HEK293 (cell line): ENCODE measurements at regions not wholly inside any gene's neighbourhood (a gene's known extent, or its start where the extent isn't known, plus 50 kb on each side); places are given as distances from the start of the nearest gene placed in this dataset.

Experiments used
- CTCF ChIA-PET: fragments of 350-600 bp; formaldehyde crosslinking; extraction: SDS; loops from one replicate; lab custom pipeline; 2021; ENCODE audit warnings: antibody characterized with exemption; lab: Yijun Ruan, JAX
- POLR2A ChIA-PET: fragments of 300-600 bp; formaldehyde crosslinking; extraction: SDS; loops from one replicate; lab custom pipeline; 2020; ENCODE audit warnings: antibody characterized with exemption, inconsistent platforms; lab: Yijun Ruan, JAX
- H3K27ac ChIP-seq: fragments of 200-500 bp; sonication (Bioruptor generic); 2 replicates; pipeline ENCODE4 v1.5.1; 2014; ENCODE audit warnings: low read depth, low read length, control low read depth, inconsistent platforms; ENCODE audit errors: extremely low read depth
- H3K36me3 ChIP-seq, 2 experiments: fragments of 200-500 bp in 1 of 2; sonication (Bioruptor generic) in 1 of 2; 1 replicate in 1 of 2; 2 replicates in 1 of 2; pipeline ENCODE4 v1.5.1; 2014 to 2017; ENCODE audit warnings: inconsistent platforms in 2 of 2, low read length in 2 of 2; ENCODE audit not compliant: control insufficient read depth in 2 of 2, insufficient read depth in 1 of 2
- H3K4me1 ChIP-seq: fragments of 200-500 bp; sonication (Bioruptor generic); 2 replicates; pipeline ENCODE4 v1.5.1; 2014; ENCODE audit warnings: mild to moderate bottlenecking, low read length, inconsistent platforms; ENCODE audit not compliant: control insufficient read depth, insufficient read depth
- H3K4me3 ChIP-seq: 2 replicates; pipeline ENCODE4 v1.5.1; 2011; ENCODE audit warnings: low read depth, mild to moderate bottlenecking, control low read depth, low read length, moderate library complexity
- H3K9me3 ChIP-seq: fragments of 200-500 bp; sonication (Bioruptor generic); 2 replicates; pipeline ENCODE4 v1.5.1; 2014; ENCODE audit warnings: low read depth, low read length, inconsistent platforms; ENCODE audit not compliant: control insufficient read depth, insufficient read depth
- HOXA7 ChIP-seq: sonication (generic); formaldehyde crosslinking; IDR thresholded peaks from 2 replicates; pipeline ENCODE4 v1.8.1; 2022; ENCODE audit warnings: missing genetic modification reagents, borderline replicate concordance
- KLF10 ChIP-seq: fragments of 450-650 bp; IDR thresholded peaks from 2 replicates; pipeline ENCODE4 v1.5.1; 2018; ENCODE audit warnings: missing biosample characterization, mild to moderate bottlenecking, missing genetic modification characterization
- YY1 ChIP-seq: fragments of 450-650 bp; formaldehyde crosslinking; IDR thresholded peaks from 2 replicates; pipeline ENCODE4 v1.5.1; 2018; ENCODE audit warnings: missing biosample characterization, missing genetic modification characterization
- ZBTB8A ChIP-seq: fragments of 450-650 bp; formaldehyde crosslinking; IDR thresholded peaks from 2 replicates; pipeline ENCODE4 v1.5.1; 2016; ENCODE audit warnings: missing biosample characterization, missing genetic modification characterization
- ZFP3 ChIP-seq: fragments of 450-650 bp; formaldehyde crosslinking; IDR thresholded peaks from 2 replicates; pipeline ENCODE4 v1.5.1; 2016; ENCODE audit warnings: low read depth, missing biosample characterization, missing genetic modification characterization
- ZFP41 ChIP-seq: fragments of 450-650 bp; formaldehyde crosslinking; IDR thresholded peaks from 2 replicates; pipeline ENCODE4 v1.5.1; 2016; ENCODE audit warnings: missing biosample characterization, missing genetic modification characterization, borderline replicate concordance
- ZNF140 ChIP-seq: fragments of 450-650 bp; formaldehyde crosslinking; IDR thresholded peaks from 2 replicates; pipeline ENCODE4 v1.5.1; 2016; ENCODE audit warnings: missing biosample characterization, missing genetic modification characterization
- ZNF19 ChIP-seq: fragments of 450-650 bp; formaldehyde crosslinking; IDR thresholded peaks from 2 replicates; pipeline ENCODE4; 2016; ENCODE audit warnings: missing biosample characterization, missing genetic modification characterization, low read depth
- ZNF211 ChIP-seq: fragments of 450-650 bp; formaldehyde crosslinking; IDR thresholded peaks from 2 replicates; pipeline ENCODE4 v1.5.1; 2016; ENCODE audit warnings: low read depth, missing biosample characterization, missing genetic modification characterization
- ZNF335 ChIP-seq: fragments of 450-650 bp; formaldehyde crosslinking; conservative IDR thresholded peaks from 2 replicates; pipeline ENCODE4 v1.5.1; 2016; ENCODE audit warnings: missing biosample characterization, missing genetic modification characterization
- ZNF391 ChIP-seq: fragments of 450-650 bp; formaldehyde crosslinking; IDR thresholded peaks from 2 replicates; pipeline ENCODE4 v1.5.1; 2016; ENCODE audit warnings: low read depth, missing biosample characterization, missing genetic modification characterization, borderline replicate concordance
- ZNF433 ChIP-seq: fragments of 450-650 bp; formaldehyde crosslinking; IDR thresholded peaks from 2 replicates; pipeline ENCODE4 v1.5.1; 2016; ENCODE audit warnings: missing biosample characterization, missing genetic modification characterization, low read depth
- ZNF510 ChIP-seq: fragments of 450-650 bp; formaldehyde crosslinking; IDR thresholded peaks from 2 replicates; pipeline ENCODE4 v1.5.1; 2018; ENCODE audit warnings: mild to moderate bottlenecking, missing genetic modification characterization, missing biosample characterization; ENCODE audit not compliant: insufficient replicate concordance
- ZNF549 ChIP-seq: fragments of 450-650 bp; IDR thresholded peaks from 2 replicates; pipeline ENCODE4 v1.5.1; 2018; ENCODE audit warnings: missing biosample characterization, missing genetic modification characterization, mild to moderate bottlenecking, inconsistent platforms, moderate library complexity
- ZNF654 ChIP-seq: fragments of 450-650 bp; formaldehyde crosslinking; IDR thresholded peaks from 2 replicates; pipeline ENCODE4 v1.5.1; 2016; ENCODE audit warnings: low read depth, missing biosample characterization, missing genetic modification characterization
- ZNF76 ChIP-seq: fragments of 450-650 bp; formaldehyde crosslinking; IDR thresholded peaks from 2 replicates; pipeline ENCODE4; 2016; ENCODE audit warnings: low read depth, missing biosample characterization, missing genetic modification characterization, borderline replicate concordance
- ZNF768 ChIP-seq: fragments of 450-650 bp; formaldehyde crosslinking; IDR thresholded peaks from 2 replicates; pipeline ENCODE4 v1.5.1; 2018; ENCODE audit warnings: missing biosample characterization, mild to moderate bottlenecking, missing genetic modification characterization
- ZNF777 ChIP-seq: fragments of 450-650 bp; formaldehyde crosslinking; IDR thresholded peaks from 2 replicates; pipeline ENCODE4 v1.5.1; 2017; ENCODE audit warnings: missing biosample characterization, missing genetic modification characterization, borderline replicate concordance
- ZNF785 ChIP-seq: fragments of 450-650 bp; formaldehyde crosslinking; IDR thresholded peaks from 2 replicates; pipeline ENCODE4 v1.5.1; 2016; ENCODE audit warnings: missing biosample characterization, missing genetic modification characterization
- ZNF791 ChIP-seq: fragments of 450-650 bp; formaldehyde crosslinking; IDR thresholded peaks from 2 replicates; pipeline ENCODE4 v1.5.1; 2016; ENCODE audit warnings: missing biosample characterization, missing genetic modification characterization
- ZSCAN16 ChIP-seq: fragments of 450-650 bp; formaldehyde crosslinking; IDR thresholded peaks from 2 replicates; pipeline ENCODE4 v1.5.1; 2016; ENCODE audit warnings: missing biosample characterization, missing genetic modification characterization
- TF ChIP-seq, protein P1 (sequence below): fragments of 450-650 bp; formaldehyde crosslinking; IDR thresholded peaks from 2 replicates; pipeline ENCODE4 v1.5.1; 2016; ENCODE audit warnings: missing biosample characterization, missing genetic modification characterization
- TF ChIP-seq, protein P2 (sequence below): fragments of 450-650 bp; formaldehyde crosslinking; IDR thresholded peaks from 2 replicates; pipeline ENCODE4 v1.5.1; 2016; ENCODE audit warnings: missing biosample characterization, missing genetic modification characterization
- TF ChIP-seq, protein P3 (sequence below): fragments of 450-650 bp; formaldehyde crosslinking; IDR thresholded peaks from 2 replicates; pipeline ENCODE4 v1.5.1; 2016; ENCODE audit warnings: missing biosample characterization, missing genetic modification characterization
- TF ChIP-seq, protein P4 (sequence below): fragments of 450-650 bp; IDR thresholded peaks from 2 replicates; pipeline ENCODE4 v1.5.1; 2018; ENCODE audit warnings: missing biosample characterization, missing genetic modification characterization

DNA sequence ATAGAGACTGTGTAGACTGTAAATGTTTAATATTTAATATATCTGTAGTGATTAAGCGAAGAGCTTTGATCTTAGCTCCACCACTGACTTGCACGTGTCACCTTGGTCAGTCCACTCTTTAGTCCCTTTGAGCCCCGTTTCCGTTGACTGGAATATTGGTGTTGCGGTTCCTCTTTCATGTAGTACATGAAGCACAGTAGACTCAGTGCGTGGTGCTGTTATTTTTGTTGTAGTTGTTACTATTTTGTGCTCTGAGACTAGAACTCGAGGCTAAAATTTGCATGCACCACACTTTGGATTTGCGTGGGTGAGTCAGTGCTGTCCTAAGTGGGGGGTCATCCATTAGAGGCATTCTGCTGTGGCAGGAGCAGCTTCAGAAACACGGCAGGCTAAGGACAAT, 291.4 kb downstream of the QKI start:
- no peak for TF ChIP-seq ZNF777 (tag by site-specific recombination)
- no peak for TF ChIP-seq ZNF391
- TF ChIP-seq ZNF785 (tag by site-specific recombination): no peak
- TF ChIP-seq ZNF791 (tag by site-specific recombination): no peak
- TF ChIP-seq, protein P1, sequence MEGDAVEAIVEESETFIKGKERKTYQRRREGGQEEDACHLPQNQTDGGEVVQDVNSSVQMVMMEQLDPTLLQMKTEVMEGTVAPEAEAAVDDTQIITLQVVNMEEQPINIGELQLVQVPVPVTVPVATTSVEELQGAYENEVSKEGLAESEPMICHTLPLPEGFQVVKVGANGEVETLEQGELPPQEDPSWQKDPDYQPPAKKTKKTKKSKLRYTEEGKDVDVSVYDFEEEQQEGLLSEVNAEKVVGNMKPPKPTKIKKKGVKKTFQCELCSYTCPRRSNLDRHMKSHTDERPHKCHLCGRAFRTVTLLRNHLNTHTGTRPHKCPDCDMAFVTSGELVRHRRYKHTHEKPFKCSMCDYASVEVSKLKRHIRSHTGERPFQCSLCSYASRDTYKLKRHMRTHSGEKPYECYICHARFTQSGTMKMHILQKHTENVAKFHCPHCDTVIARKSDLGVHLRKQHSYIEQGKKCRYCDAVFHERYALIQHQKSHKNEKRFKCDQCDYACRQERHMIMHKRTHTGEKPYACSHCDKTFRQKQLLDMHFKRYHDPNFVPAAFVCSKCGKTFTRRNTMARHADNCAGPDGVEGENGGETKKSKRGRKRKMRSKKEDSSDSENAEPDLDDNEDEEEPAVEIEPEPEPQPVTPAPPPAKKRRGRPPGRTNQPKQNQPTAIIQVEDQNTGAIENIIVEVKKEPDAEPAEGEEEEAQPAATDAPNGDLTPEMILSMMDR (tag by site-specific recombination): no peak
- TF ChIP-seq ZNF549: no peak
- TF ChIP-seq ZFP41 (tag by site-specific recombination): no peak
- no peak for TF ChIP-seq ZNF433
- TF ChIP-seq, all 188 proteins: peak for 0
- Histone ChIP-seq H3K27ac (no peak overlapping the region), H3K36me3 (no peaks in the 10 kb centered on the region), H3K9me3 (no peaks in the 10 kb centered on the region), H3K4me1 (no peaks in the 10 kb centered on the region), H3K4me3 (no peak overlapping the region)
- POLR2A ChIA-PET: interaction anchor here (1.0 kb wide), 1 partner anchor 40 kb away, joined by 3 read pairs; no protein-coding TSS in a partner anchor
- CTCF ChIA-PET: no interaction called here

DNA sequence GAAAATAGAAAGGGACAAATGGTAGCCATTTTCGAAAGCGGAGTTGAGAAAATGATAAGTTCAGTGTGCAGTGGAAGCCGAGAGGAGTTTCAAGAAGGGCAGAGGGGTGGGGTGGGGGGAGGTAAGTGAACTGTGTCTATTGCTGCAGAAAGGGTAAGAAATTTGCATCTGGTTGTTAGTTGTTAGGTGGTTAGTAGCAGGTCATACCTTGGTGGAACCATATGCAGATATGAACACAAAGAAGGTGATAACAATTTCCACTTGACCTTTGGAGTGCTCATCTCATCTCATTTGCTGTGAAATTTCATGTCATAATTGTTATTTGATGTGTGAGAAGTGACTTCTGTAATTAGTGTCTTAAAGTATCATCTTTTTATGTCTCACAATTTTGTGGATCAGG, 288.2 kb downstream of the QKI start:
- H3K36me3 ChIP-seq: no peaks in the 10 kb centered on the region

More for the DNA sequence above, 288.2 kb downstream of the QKI start:
- TF ChIP-seq HOXA7 (CRISPR knock-in tag): no peak
- TF ChIP-seq ZNF19 (tag by site-specific recombination): no peak
- TF ChIP-seq ZNF777 (tag by site-specific recombination): no peak
- no peak for TF ChIP-seq ZNF76 (tag by site-specific recombination)
- no peak for TF ChIP-seq YY1 (tag by site-specific recombination)
- no peak for TF ChIP-seq ZNF510
- no peak for TF ChIP-seq ZSCAN16 (tag by site-specific recombination)
- TF ChIP-seq, protein P2, sequence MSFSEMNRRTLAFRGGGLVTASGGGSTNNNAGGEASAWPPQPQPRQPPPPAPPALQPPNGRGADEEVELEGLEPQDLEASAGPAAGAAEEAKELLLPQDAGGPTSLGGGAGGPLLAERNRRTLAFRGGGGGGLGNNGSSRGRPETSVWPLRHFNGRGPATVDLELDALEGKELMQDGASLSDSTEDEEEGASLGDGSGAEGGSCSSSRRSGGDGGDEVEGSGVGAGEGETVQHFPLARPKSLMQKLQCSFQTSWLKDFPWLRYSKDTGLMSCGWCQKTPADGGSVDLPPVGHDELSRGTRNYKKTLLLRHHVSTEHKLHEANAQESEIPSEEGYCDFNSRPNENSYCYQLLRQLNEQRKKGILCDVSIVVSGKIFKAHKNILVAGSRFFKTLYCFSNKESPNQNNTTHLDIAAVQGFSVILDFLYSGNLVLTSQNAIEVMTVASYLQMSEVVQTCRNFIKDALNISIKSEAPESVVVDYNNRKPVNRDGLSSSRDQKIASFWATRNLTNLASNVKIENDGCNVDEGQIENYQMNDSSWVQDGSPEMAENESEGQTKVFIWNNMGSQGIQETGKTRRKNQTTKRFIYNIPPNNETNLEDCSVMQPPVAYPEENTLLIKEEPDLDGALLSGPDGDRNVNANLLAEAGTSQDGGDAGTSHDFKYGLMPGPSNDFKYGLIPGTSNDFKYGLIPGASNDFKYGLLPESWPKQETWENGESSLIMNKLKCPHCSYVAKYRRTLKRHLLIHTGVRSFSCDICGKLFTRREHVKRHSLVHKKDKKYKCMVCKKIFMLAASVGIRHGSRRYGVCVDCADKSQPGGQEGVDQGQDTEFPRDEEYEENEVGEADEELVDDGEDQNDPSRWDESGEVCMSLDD (tag by site-specific recombination): no peak
- no peak for TF ChIP-seq ZNF211
- TF ChIP-seq ZNF654: no peak
- no peak for TF ChIP-seq ZNF335
- no peak for TF ChIP-seq ZFP3 (tag by site-specific recombination)
- no peak for TF ChIP-seq ZNF140 (tag by site-specific recombination)
- TF ChIP-seq, protein P3, sequence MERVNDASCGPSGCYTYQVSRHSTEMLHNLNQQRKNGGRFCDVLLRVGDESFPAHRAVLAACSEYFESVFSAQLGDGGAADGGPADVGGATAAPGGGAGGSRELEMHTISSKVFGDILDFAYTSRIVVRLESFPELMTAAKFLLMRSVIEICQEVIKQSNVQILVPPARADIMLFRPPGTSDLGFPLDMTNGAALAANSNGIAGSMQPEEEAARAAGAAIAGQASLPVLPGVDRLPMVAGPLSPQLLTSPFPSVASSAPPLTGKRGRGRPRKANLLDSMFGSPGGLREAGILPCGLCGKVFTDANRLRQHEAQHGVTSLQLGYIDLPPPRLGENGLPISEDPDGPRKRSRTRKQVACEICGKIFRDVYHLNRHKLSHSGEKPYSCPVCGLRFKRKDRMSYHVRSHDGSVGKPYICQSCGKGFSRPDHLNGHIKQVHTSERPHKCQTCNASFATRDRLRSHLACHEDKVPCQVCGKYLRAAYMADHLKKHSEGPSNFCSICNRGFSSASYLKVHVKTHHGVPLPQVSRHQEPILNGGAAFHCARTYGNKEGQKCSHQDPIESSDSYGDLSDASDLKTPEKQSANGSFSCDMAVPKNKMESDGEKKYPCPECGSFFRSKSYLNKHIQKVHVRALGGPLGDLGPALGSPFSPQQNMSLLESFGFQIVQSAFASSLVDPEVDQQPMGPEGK (tag by site-specific recombination): no peak
- TF ChIP-seq ZNF768 (tag by site-specific recombination): no peak
- TF ChIP-seq ZBTB8A (tag by site-specific recombination): no peak
- no peak for TF ChIP-seq KLF10 (tag by site-specific recombination)
- TF ChIP-seq, protein P4, sequence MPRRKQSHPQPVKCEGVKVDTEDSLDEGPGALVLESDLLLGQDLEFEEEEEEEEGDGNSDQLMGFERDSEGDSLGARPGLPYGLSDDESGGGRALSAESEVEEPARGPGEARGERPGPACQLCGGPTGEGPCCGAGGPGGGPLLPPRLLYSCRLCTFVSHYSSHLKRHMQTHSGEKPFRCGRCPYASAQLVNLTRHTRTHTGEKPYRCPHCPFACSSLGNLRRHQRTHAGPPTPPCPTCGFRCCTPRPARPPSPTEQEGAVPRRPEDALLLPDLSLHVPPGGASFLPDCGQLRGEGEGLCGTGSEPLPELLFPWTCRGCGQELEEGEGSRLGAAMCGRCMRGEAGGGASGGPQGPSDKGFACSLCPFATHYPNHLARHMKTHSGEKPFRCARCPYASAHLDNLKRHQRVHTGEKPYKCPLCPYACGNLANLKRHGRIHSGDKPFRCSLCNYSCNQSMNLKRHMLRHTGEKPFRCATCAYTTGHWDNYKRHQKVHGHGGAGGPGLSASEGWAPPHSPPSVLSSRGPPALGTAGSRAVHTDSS (tag by site-specific recombination): no peak
- POLR2A ChIA-PET: no interaction called here
- CTCF ChIA-PET: interaction anchor here (1.5 kb wide), 1 partner anchor 532 kb away, joined by 4 read pairs; no protein-coding TSS in a partner anchor
- Histone ChIP-seq H3K9me3 (no peaks in the 10 kb centered on the region), H3K4me1 (no peaks in the 10 kb centered on the region), H3K27ac (no peak overlapping the region), H3K4me3 (no peak overlapping the region)
